Lower leg skin (tissue), 4 donors: ENCODE measurements at regions not wholly inside any gene's neighbourhood (a gene's known extent, or its start where the extent isn't known, plus 50 kb on each side); places are given as distances from the start of the nearest gene placed in this dataset.

Experiments used
- DNase-seq, 2 donors: peaks; one replicate each; pipeline ENCODE4 v3.0.0-alpha.2; 2019; ENCODE audit warnings: low spot score in 2 of 2
- H3K4me3 ChIP-seq: fragments of 200-600 bp; sonication (generic); 2 replicates; pipeline ENCODE4 v1.5.1; 2017; ENCODE audit warnings: mild to moderate bottlenecking, low read depth; ENCODE audit not compliant: poor library complexity, severe bottlenecking
- CTCF ChIP-seq, 3 donors: fragments of 450-650 bp; IDR thresholded peaks; one replicate each; pipeline ENCODE4 v1.5.1; 2016; ENCODE audit warnings: antibody characterized with exemption in 3 of 3, mild to moderate bottlenecking in 3 of 3, moderate library complexity in 2 of 3
- POLR2A ChIP-seq, 2 donors: fragments of 450-650 bp; IDR thresholded peaks; one replicate each; pipeline ENCODE4 v1.6.1; 2016 to 2017; ENCODE audit warnings: antibody characterized with exemption in 2 of 2, mild to moderate bottlenecking in 1 of 2, moderate library complexity in 1 of 2
- WGBS, 2 donors: methylation state at CpG; one replicate each; pipeline ENCODE4 v1.1.5; 2018; 5-methylcytosine and 5-hydroxymethylcytosine counted together
- intact Hi-C: fragments of 100-400 bp; cut with DNase I; formaldehyde crosslinking; loops from one replicate; pipeline ENCODE4 v1.15.0; 2023; ENCODE audit warnings: low total_unique reads

- no peak overlapping the region for H3K4me3 ChIP-seq
- DNase-seq = no peak
- intact Hi-C loops = no loop called here
- TF ChIP-seq POLR2A (IDR thresholded peaks at IDR 0.05) (no peak), CTCF (IDR thresholded peaks at IDR 0.05) (no peak)
- 64 to 73% methylated on average over 5 of the region's 5 CpGs for WGBS, 2 donors
These were observed 307.3 kb upstream of the CNTNAP5 start for GRCh38 chr2:123717636-123718334.

GRCh38 chr2:123720760-123721159 is 304.3 kb upstream of the CNTNAP5 start:
- intact Hi-C loops = no loop called here
- no peak overlapping the region for H3K4me3 ChIP-seq
- DNase-seq = no peak
- WGBS, 2 donors = 43 to 46% methylated on average over 4 of the region's 4 CpGs
- TF ChIP-seq POLR2A (IDR thresholded peaks at IDR 0.05) (no peak), CTCF (IDR thresholded peaks at IDR 0.05) (no peak)

- TF ChIP-seq CTCF (IDR thresholded peaks at IDR 0.05) (no peak), POLR2A (IDR thresholded peaks at IDR 0.05) (no peak)
- intact Hi-C loops = no loop called here
- 75 to 87% methylated on average over 2 of the region's 2 CpGs for WGBS, 2 donors
- no peak for DNase-seq
- no peak overlapping the region for H3K4me3 ChIP-seq
These were observed 301.4 kb upstream of the CNTNAP5 start for GRCh38 chr2:123723706-123724105.

- intact Hi-C loops = no loop called here
- DNase-seq = no peak
- TF ChIP-seq CTCF (IDR thresholded peaks at IDR 0.05) = no peak
- TF ChIP-seq POLR2A (IDR thresholded peaks at IDR 0.05) = no peak
- H3K4me3 ChIP-seq = no peak overlapping the region
These were observed 292.5 kb upstream of the CNTNAP5 start for GRCh38 chr2:123732563-123732962.

- intact Hi-C loops = no loop called here
- TF ChIP-seq POLR2A (IDR thresholded peaks at IDR 0.05) (no peak), CTCF (IDR thresholded peaks at IDR 0.05) (no peak)
- no peak overlapping the region for H3K4me3 ChIP-seq
- no peak for DNase-seq
These were observed 287.7 kb upstream of the CNTNAP5 start for GRCh38 chr2:123737371-123737770.

- intact Hi-C loops = no loop called here
- no peak for TF ChIP-seq CTCF (IDR thresholded peaks at IDR 0.05)
- no peak for TF ChIP-seq POLR2A (IDR thresholded peaks at IDR 0.05)
- H3K4me3 ChIP-seq = no peak overlapping the region
- WGBS, 2 donors = 54 to 57% methylated on average over 1 of the region's 1 CpG
- no peak for DNase-seq
These were observed 286.4 kb upstream of the CNTNAP5 start for GRCh38 chr2:123738643-123739042.
